ENCODE measurements at regions not wholly inside any gene's neighbourhood (a gene's known extent, or its start where the extent isn't known, plus 50 kb on each side); places are given as distances from the start of the nearest gene placed in this dataset.

GRCh38 chr2:66805016-66805865 lies 370.3 kb downstream of the MEIS1 start:
- peaks cover 0 to 5% (median 0%) of the 10 kb centered on the region in 3 donors for H3K27me3 Mint-ChIP-seq
- no peak overlapping the region for H3K27ac Mint-ChIP-seq
- no peak overlapping the region for H3K4me3 Mint-ChIP-seq
- no peaks in the 10 kb centered on the region for H3K4me1 Mint-ChIP-seq
- no peak for ATAC-seq (ENCODE audit: low read depth in 2 of 2)
- no peaks in the 10 kb centered on the region for H3K36me3 Mint-ChIP-seq
- peaks cover 0 to 5% (median 0%) of the 10 kb centered on the region in 7 donors for H3K9me3 Mint-ChIP-seq
- DNase-seq = no peak

- Mint-ChIP-seq H3K36me3 (no peaks in the 10 kb centered on the region), H3K27me3 (peaks cover 0 to 5% (median 0%) of the 10 kb centered on the region in 3 donors), H3K27ac (no peak overlapping the region), H3K4me3 (no peak overlapping the region), H3K9me3 (peaks cover 0 to 5% (median 0%) of the 10 kb centered on the region in 7 donors), H3K4me1 (no peaks in the 10 kb centered on the region)
- ATAC-seq (ENCODE audit: low read depth in 2 of 2) (no peak), DNase-seq (no peak)
Observed at GRCh38 chr2:66805968-66806367, 371.0 kb downstream of the MEIS1 start.

DNA sequence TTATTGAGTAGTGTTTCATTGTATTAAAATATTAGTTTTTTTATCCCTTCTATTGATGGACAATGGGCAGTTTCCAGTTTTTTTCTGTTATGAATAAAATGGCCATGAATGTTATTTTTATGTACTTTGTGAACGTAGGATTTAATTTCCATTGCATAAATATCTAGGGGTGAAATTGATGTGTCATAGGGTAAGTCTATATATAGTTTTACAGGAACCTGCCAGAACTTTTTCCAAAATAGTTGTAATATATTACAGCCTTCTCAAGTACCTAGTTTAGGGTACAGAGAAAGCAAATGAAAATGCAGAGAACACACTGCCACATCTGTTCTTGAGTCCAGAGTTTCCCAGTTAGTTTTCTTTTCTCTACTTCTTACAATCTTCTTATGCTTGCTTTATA lies 378.6 kb downstream of the MEIS1 start:
- H3K4me3 Mint-ChIP-seq = no peak overlapping the region
- no peaks in the 10 kb centered on the region for H3K4me1 Mint-ChIP-seq
- no peaks in the 10 kb centered on the region for H3K27me3 Mint-ChIP-seq
- H3K36me3 Mint-ChIP-seq = no peaks in the 10 kb centered on the region
- H3K9me3 Mint-ChIP-seq = peaks cover 4 to 21% (median 7%) of the 10 kb centered on the region in 7 donors
- no peak overlapping the region for H3K27ac Mint-ChIP-seq
- no peak for ATAC-seq (ENCODE audit: low read depth in 2 of 2)
- no peak for DNase-seq

GRCh38 chr2:66813976-66814375 lies 379.1 kb downstream of the MEIS1 start:
- Mint-ChIP-seq H3K36me3 (no peaks in the 10 kb centered on the region), H3K4me1 (no peaks in the 10 kb centered on the region), H3K9me3 (peaks cover 4 to 25% (median 8%) of the 10 kb centered on the region in 7 donors), H3K27ac (no peak overlapping the region), H3K4me3 (no peak overlapping the region), H3K27me3 (no peaks in the 10 kb centered on the region)
- DNase-seq (no peak), ATAC-seq (ENCODE audit: low read depth in 2 of 2) (no peak)

GRCh38 chr2:66814916-66815315 lies 380.0 kb downstream of the MEIS1 start:
- no peak for ATAC-seq (ENCODE audit: low read depth in 2 of 2)
- Mint-ChIP-seq H3K4me3 (no peak overlapping the region), H3K27me3 (no peaks in the 10 kb centered on the region)

GRCh38 chr2:66815886-66816285 lies 381.0 kb downstream of the MEIS1 start:
- Mint-ChIP-seq H3K4me3 (no peak overlapping the region), H3K27me3 (no peaks in the 10 kb centered on the region), H3K4me1 (no peaks in the 10 kb centered on the region), H3K36me3 (no peaks in the 10 kb centered on the region), H3K9me3 (peaks cover 4 to 38% (median 9%) of the 10 kb centered on the region in 7 donors), H3K27ac (no peak overlapping the region)
- DNase-seq (no peak), ATAC-seq (ENCODE audit: low read depth in 2 of 2) (no peak)

More at GRCh38 chr2:66814916-66815315, 380.0 kb downstream of the MEIS1 start:
- DNase-seq = no peak
- no peaks in the 10 kb centered on the region for H3K36me3 Mint-ChIP-seq
- H3K27ac Mint-ChIP-seq = no peak overlapping the region
- H3K9me3 Mint-ChIP-seq = peaks cover 4 to 32% (median 9%) of the 10 kb centered on the region in 7 donors
- no peaks in the 10 kb centered on the region for H3K4me1 Mint-ChIP-seq

GRCh38 chr2:66821168-66821567 lies 386.2 kb downstream of the MEIS1 start:
- Mint-ChIP-seq H3K4me1 (no peaks in the 10 kb centered on the region), H3K36me3 (peaks cover 0 to 4% of the 10 kb centered on the region in 2 donors), H3K4me3 (no peak overlapping the region), H3K27ac (no peak overlapping the region), H3K9me3 (peaks cover 2 to 20% (median 4%) of the 10 kb centered on the region in 7 donors), H3K27me3 (no peaks in the 10 kb centered on the region)
- ATAC-seq (ENCODE audit: low read depth in 2 of 2) (no peak), DNase-seq (no peak)

GRCh38 chr2:66822186-66822585 lies 387.3 kb downstream of the MEIS1 start:
- DNase-seq = no peak
- H3K27ac Mint-ChIP-seq = peak overlapping the region in 1 of 6 donors; percentile 62
- H3K36me3 Mint-ChIP-seq = peaks cover 0 to 4% of the 10 kb centered on the region in 2 donors
- H3K9me3 Mint-ChIP-seq = peaks cover under 1 to 20% (median 4%) of the 10 kb centered on the region in 7 donors
- no peaks in the 10 kb centered on the region for H3K4me1 Mint-ChIP-seq
- no peak overlapping the region for H3K4me3 Mint-ChIP-seq
- no peak for ATAC-seq (ENCODE audit: low read depth in 2 of 2)
- no peaks in the 10 kb centered on the region for H3K27me3 Mint-ChIP-seq

DNA sequence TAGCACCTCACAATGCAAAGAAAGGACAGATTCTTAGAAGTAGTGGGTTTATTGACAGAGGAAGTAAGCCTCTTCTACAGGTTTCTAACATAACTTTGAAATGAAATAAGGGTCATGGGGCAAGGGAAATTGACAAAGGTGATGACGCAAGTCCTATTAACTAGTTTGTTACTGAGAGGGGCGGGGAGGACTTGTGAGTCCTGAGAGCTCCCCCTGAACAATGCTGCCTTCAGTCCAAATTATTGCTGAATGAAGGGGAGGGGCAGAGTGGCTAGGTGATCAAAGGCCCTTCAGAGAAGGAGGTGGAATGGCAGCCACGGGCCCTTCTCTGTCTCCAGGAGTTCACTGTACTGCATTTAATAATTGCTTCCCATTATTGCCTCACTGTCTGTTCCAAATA lies 390.0 kb downstream of the MEIS1 start:
- ATAC-seq (ENCODE audit: low read depth in 2 of 2) = no peak
- Mint-ChIP-seq H3K4me1 (no peaks in the 10 kb centered on the region), H3K36me3 (peaks cover 0 to 4% of the 10 kb centered on the region in 2 donors), H3K27ac (no peak overlapping the region), H3K27me3 (no peaks in the 10 kb centered on the region), H3K9me3 (peaks cover 0 to 6% (median 0%) of the 10 kb centered on the region in 7 donors), H3K4me3 (no peak overlapping the region)
- no peak for DNase-seq

- no peak for DNase-seq
- Mint-ChIP-seq H3K36me3 (no peaks in the 10 kb centered on the region), H3K27ac (no peak overlapping the region), H3K4me1 (no peaks in the 10 kb centered on the region), H3K4me3 (no peak overlapping the region), H3K9me3 (peaks cover 0 to 3% (median 0%) of the 10 kb centered on the region in 7 donors), H3K27me3 (peaks cover 0 to 3% (median 0%) of the 10 kb centered on the region in 3 donors)
- ATAC-seq (ENCODE audit: low read depth in 2 of 2) = no peak
Observed at GRCh38 chr2:66827851-66828250, 392.9 kb downstream of the MEIS1 start.

DNA sequence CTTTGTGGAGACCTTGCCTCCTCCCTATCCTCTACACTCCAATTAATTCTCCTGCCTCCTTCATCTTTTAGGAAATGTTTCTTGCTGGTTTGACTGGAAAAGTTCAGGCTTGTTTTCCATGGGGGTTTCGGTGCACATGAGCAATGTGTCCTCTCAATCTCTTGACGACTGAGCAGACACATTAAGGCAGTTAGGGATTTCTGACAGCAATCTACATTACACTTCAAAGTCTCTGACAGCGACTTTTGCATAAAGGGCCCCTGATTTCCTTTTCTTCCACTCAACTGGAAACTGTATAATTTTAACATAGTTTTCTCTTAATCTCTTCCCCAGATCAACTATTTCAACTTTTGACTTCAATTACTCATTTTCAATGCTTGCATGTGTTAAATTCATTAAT lies 394.0 kb downstream of the MEIS1 start:
- no peak overlapping the region for H3K27ac Mint-ChIP-seq
- H3K9me3 Mint-ChIP-seq = peaks cover 0 to 5% (median 0%) of the 10 kb centered on the region in 7 donors
- no peaks in the 10 kb centered on the region for H3K36me3 Mint-ChIP-seq
- H3K4me1 Mint-ChIP-seq = no peaks in the 10 kb centered on the region
- DNase-seq (no peak), ATAC-seq (ENCODE audit: low read depth in 2 of 2) (no peak)
- no peak overlapping the region for H3K4me3 Mint-ChIP-seq
- H3K27me3 Mint-ChIP-seq = peaks cover 0 to 4% (median 0%) of the 10 kb centered on the region in 3 donors

DNA sequence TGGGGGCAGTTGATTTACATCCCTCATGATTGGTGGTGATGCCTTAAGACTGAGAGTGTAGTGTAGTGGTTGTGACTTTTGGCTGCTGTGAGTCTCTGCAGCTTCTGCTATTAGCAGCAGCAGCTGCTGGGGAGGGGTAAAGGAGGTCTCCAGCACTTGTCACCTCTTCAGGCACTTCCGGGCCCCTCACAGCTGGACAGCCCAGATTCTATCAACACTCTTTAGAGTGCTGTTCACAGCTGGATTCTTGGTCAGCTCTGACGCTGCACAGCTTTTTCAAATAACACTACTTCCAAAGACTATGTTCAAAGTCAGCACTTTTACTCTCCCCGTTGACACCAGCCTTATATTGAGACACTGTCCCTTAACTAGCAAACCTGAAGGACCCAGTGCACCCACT lies 396.0 kb downstream of the MEIS1 start:
- Mint-ChIP-seq H3K4me1 (no peaks in the 10 kb centered on the region), H3K27me3 (peaks cover 0 to 4% (median 0%) of the 10 kb centered on the region in 3 donors), H3K36me3 (no peaks in the 10 kb centered on the region), H3K27ac (no peak overlapping the region), H3K4me3 (no peak overlapping the region), H3K9me3 (peaks cover 0 to 5% (median 0%) of the 10 kb centered on the region in 7 donors)
- no peak for DNase-seq
- ATAC-seq (ENCODE audit: low read depth in 2 of 2) = no peak

DNA sequence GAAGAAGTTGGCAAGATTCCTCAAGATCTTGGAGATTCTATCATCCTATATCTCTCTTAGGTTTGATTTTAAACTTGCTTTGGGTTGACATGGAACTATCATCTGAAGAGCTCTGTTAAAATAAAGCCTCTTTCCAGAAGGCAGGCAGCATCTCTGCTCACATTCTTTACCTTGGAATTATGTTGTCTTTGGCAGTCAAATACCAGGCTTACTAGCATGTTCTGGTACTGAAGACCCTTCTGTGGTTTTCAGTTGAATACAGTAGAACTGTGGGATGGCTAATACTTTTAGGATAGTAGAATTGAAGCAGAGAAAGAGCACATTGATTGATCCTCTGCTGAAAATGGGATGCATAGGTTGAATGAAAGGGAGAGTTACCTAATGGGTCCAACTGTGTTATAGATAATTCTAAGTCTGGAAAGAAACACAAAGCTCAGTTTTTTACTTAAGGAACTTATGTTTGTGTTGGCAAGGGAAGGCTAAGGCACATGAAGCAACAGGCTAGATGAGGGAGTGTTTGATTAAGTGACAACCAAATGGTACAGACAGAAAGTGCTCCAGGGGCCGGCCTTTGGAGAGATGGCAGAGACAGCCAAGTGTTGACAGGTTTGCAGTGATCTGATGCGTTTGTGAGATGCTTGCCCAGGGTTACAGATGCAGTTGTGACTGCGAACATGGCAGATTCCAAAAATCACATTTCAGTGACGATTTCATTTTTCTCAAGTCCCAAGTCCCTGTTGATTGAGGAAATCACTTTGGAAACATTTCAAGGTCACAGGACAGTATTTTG lies 397.9 kb downstream of the MEIS1 start:
- peaks cover 0 to 4% (median 0%) of the 10 kb centered on the region in 3 donors for H3K27me3 Mint-ChIP-seq
- peaks cover 0 to 9% (median 2%) of the 10 kb centered on the region in 7 donors for H3K9me3 Mint-ChIP-seq
- ATAC-seq (ENCODE audit: low read depth in 2 of 2) (no peak), DNase-seq (no peak)
- H3K27ac Mint-ChIP-seq = no peak overlapping the region
- H3K4me1 Mint-ChIP-seq = no peaks in the 10 kb centered on the region
- H3K36me3 Mint-ChIP-seq = no peaks in the 10 kb centered on the region
- no peak overlapping the region for H3K4me3 Mint-ChIP-seq

- ATAC-seq (ENCODE audit: low read depth in 2 of 2) = no peak
- DNase-seq = no peak
- no peak overlapping the region for H3K4me3 Mint-ChIP-seq
- H3K27ac Mint-ChIP-seq = no peak overlapping the region
- peaks cover 0 to 9% (median 1%) of the 10 kb centered on the region in 7 donors for H3K9me3 Mint-ChIP-seq
- peaks cover 0 to 6% (median 4%) of the 10 kb centered on the region in 3 donors for H3K27me3 Mint-ChIP-seq
- H3K4me1 Mint-ChIP-seq = no peaks in the 10 kb centered on the region
- no peaks in the 10 kb centered on the region for H3K36me3 Mint-ChIP-seq
Observed at GRCh38 chr2:66834859-66835258, 399.9 kb downstream of the MEIS1 start.

Measured in naive B cell (primary cell).